K562 (cell line): ENCODE measurements at regions not wholly inside any gene's neighbourhood (a gene's known extent, or its start where the extent isn't known, plus 50 kb on each side); places are given as distances from the start of the nearest gene placed in this dataset.

Source experiments
- DMBX1 ChIP-seq: fragments of 250-450 bp; sonication (Bioruptor Pico); IDR thresholded peaks from 2 replicates; pipeline ENCODE4 v1.8.0; 2022; ENCODE audit warnings: inconsistent platforms, mild to moderate bottlenecking, moderate library complexity, borderline replicate concordance
- E2F1 ChIP-seq: sonication (generic); formaldehyde crosslinking; IDR thresholded peaks from 2 replicates; pipeline ENCODE4 v1.8.1; 2023; ENCODE audit warnings: mild to moderate bottlenecking, missing genetic modification reagents, moderate library complexity
- EZH2 ChIP-seq: IDR thresholded peaks from 2 replicates; pipeline ENCODE4 v1.6.1; 2012; ENCODE audit warnings: low read depth, mild to moderate bottlenecking, inconsistent platforms, low read length, borderline replicate concordance
- HMG20B ChIP-seq: fragments of 250-450 bp; sonication (Bioruptor Pico); IDR thresholded peaks from 2 replicates; pipeline ENCODE4 v1.5.0; 2021; ENCODE audit warnings: mild to moderate bottlenecking
- HNRNPUL1 ChIP-seq: fragments of 200-400 bp; formaldehyde crosslinking; IDR thresholded peaks from 2 replicates; pipeline ENCODE4 v1.6.1; 2017; ENCODE audit warnings: low read length
- KAT8 ChIP-seq: fragments of 450-650 bp; IDR thresholded peaks from 2 replicates; pipeline ENCODE4 v1.6.1; 2016; ENCODE audit warnings: low read depth, mild to moderate bottlenecking
- L3MBTL2 ChIP-seq: fragments of 450-650 bp; IDR thresholded peaks from 2 replicates; pipeline ENCODE4 v1.6.1; 2016; ENCODE audit warnings: mild to moderate bottlenecking, moderate library complexity
- MECOM ChIP-seq: fragments of 250-450 bp; sonication (Bioruptor Pico); IDR thresholded peaks from 2 replicates; pipeline ENCODE4 v1.8.0; 2022; ENCODE audit warnings: inconsistent platforms
- NCOA4 ChIP-seq: fragments of 450-650 bp; IDR thresholded peaks from 2 replicates; pipeline ENCODE4 v1.6.1; 2018; ENCODE audit warnings: mild to moderate bottlenecking; ENCODE audit not compliant: partially characterized antibody
- PHB2 ChIP-seq: fragments of 450-650 bp; IDR thresholded peaks from 2 replicates; pipeline ENCODE4 v1.6.1; 2017; ENCODE audit warnings: low read depth
- RFX1 ChIP-seq: fragments of 450-650 bp; IDR thresholded peaks from 2 replicates; pipeline ENCODE4 v1.6.1; 2016; ENCODE audit warnings: mild to moderate bottlenecking, moderate library complexity
- SRSF3 ChIP-seq: fragments of 200-400 bp; formaldehyde crosslinking; IDR thresholded peaks from 2 replicates; pipeline ENCODE4 v1.6.1; 2016; ENCODE audit warnings: mild to moderate bottlenecking, low read length, moderate library complexity; ENCODE audit not compliant: insufficient read depth
- TEAD1 ChIP-seq, 2 experiments: fragments of 450-650 bp in 1 of 2; sonication (generic) in 1 of 2; formaldehyde crosslinking; IDR thresholded peaks; 2 replicates each; pipeline versions ENCODE4 v1.4.0 to v1.8.0; 2020 to 2022; ENCODE audit warnings: mild to moderate bottlenecking in 2 of 2, missing genetic modification reagents in 1 of 2
- TRIM28 ChIP-seq: fragments of 450-650 bp; IDR thresholded peaks from 2 replicates; pipeline ENCODE4 v1.6.1; 2017
- USF2 ChIP-seq: sonication (generic); formaldehyde crosslinking; IDR thresholded peaks from 2 replicates; pipeline ENCODE4 v1.5.0; 2020; ENCODE audit warnings: missing genetic modification reagents
- ZBTB17 ChIP-seq: fragments of 450-650 bp; formaldehyde crosslinking; IDR thresholded peaks from 2 replicates; pipeline ENCODE4 v1.4.0; 2020; ENCODE audit warnings: mild to moderate bottlenecking
- ZC3H11A ChIP-seq: IDR thresholded peaks from 2 replicates; pipeline ENCODE4 v1.6.1; 2012; ENCODE audit warnings: low read depth, low read length, improper control_type of control experiment
- ZNF184 ChIP-seq: sonication (generic); formaldehyde crosslinking; IDR thresholded peaks from 2 replicates; pipeline ENCODE4 v1.5.0; 2020; ENCODE audit warnings: missing genetic modification reagents
- ZNF212 ChIP-seq: fragments of 450-650 bp; formaldehyde crosslinking; IDR thresholded peaks from 2 replicates; pipeline ENCODE4 v1.4.0; 2020; ENCODE audit warnings: mild to moderate bottlenecking
- ZNF232 ChIP-seq: sonication (generic); formaldehyde crosslinking; IDR thresholded peaks from 2 replicates; pipeline ENCODE4 v1.8.0; 2022; ENCODE audit warnings: mild to moderate bottlenecking, missing genetic modification reagents
- ZNF830 ChIP-seq: fragments of 250-450 bp; sonication (Bioruptor Pico); IDR thresholded peaks from 2 replicates; pipeline ENCODE4 v1.5.0; 2021; ENCODE audit warnings: mild to moderate bottlenecking
- TF ChIP-seq, protein P1 (sequence below): fragments of 150-350 bp; conservative IDR thresholded peaks from 2 replicates; pipeline ENCODE4 v1.6.1; 2014; ENCODE audit warnings: low read length
- TF ChIP-seq, protein P2 (sequence below): IDR thresholded peaks from 2 replicates; pipeline ENCODE4 v1.6.1; 2016; ENCODE audit warnings: missing genetic modification characterization, missing compliant biosample characterization
- TF ChIP-seq, protein P3 (sequence below): fragments of 250-450 bp; sonication (Bioruptor Pico); IDR thresholded peaks from 2 replicates; pipeline ENCODE4 v1.8.0; 2022; ENCODE audit warnings: inconsistent platforms, mild to moderate bottlenecking, moderate library complexity, borderline replicate concordance

DNA sequence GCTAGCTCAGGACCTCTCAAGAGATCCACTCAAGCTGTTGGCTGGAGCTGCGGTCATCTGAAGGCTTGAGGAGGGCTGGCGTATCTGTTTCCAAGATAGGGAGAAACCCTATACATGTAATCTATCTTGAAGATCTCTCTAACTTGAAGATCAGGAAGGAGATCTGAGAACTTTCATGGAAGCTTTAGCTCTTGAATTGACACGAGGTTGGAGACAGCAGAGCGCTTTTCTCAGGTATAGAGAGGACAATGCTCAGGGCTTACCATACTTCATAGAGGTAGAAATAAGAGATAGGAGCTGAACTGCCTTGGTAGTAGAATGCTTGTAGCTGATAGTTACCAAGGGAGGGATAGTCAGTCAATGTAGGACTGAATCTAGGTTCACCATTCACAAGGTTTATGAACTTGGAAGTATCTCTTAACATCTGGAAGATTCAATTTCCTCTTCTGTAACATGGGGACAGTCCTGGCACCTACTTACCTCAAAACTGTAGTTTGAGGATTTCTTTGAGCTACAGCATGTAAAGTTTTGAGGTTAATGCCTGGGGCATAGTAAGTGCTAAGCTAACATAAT lies 267.0 kb upstream of the MAF start (continued):
- TF ChIP-seq L3MBTL2 (0 out of 2 replicates have a peak, but pooled peaks have one; percentile 18), KAT8 (no peak), ZBTB17 (CRISPR knock-in tag) (no peak), DMBX1 (0 out of 2 replicates have a peak, but pooled peaks have one; percentile 2), SRSF3 (no peak), MECOM (CRISPR knock-in tag) (no peak), TEAD1 (CRISPR knock-in tag; IDR thresholded peaks at IDR 0.05) (no peak), USF2 (CRISPR knock-in tag) (no peak), ZNF184 (no peak), ZNF232 (CRISPR knock-in tag) (no peak), ZC3H11A (no peak), HNRNPUL1 (no peak), TRIM28 (no peak), ZNF830 (CRISPR knock-in tag) (no peak), PHB2 (no peak), E2F1 (CRISPR knock-in tag) (no peak), NCOA4 (no peak), HMG20B (CRISPR knock-in tag) (no peak), EZH2 (no peak), ZNF212 (CRISPR knock-in tag) (no peak), RFX1 (no peak)
- TF ChIP-seq, protein P1, sequence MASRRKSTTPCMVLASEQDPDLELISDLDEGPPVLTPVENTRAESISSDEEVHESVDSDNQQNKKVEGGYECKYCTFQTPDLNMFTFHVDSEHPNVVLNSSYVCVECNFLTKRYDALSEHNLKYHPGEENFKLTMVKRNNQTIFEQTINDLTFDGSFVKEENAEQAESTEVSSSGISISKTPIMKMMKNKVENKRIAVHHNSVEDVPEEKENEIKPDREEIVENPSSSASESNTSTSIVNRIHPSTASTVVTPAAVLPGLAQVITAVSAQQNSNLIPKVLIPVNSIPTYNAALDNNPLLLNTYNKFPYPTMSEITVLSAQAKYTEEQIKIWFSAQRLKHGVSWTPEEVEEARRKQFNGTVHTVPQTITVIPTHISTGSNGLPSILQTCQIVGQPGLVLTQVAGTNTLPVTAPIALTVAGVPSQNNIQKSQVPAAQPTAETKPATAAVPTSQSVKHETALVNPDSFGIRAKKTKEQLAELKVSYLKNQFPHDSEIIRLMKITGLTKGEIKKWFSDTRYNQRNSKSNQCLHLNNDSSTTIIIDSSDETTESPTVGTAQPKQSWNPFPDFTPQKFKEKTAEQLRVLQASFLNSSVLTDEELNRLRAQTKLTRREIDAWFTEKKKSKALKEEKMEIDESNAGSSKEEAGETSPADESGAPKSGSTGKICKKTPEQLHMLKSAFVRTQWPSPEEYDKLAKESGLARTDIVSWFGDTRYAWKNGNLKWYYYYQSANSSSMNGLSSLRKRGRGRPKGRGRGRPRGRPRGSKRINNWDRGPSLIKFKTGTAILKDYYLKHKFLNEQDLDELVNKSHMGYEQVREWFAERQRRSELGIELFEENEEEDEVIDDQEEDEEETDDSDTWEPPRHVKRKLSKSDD: no peak
- TF ChIP-seq, protein P2, sequence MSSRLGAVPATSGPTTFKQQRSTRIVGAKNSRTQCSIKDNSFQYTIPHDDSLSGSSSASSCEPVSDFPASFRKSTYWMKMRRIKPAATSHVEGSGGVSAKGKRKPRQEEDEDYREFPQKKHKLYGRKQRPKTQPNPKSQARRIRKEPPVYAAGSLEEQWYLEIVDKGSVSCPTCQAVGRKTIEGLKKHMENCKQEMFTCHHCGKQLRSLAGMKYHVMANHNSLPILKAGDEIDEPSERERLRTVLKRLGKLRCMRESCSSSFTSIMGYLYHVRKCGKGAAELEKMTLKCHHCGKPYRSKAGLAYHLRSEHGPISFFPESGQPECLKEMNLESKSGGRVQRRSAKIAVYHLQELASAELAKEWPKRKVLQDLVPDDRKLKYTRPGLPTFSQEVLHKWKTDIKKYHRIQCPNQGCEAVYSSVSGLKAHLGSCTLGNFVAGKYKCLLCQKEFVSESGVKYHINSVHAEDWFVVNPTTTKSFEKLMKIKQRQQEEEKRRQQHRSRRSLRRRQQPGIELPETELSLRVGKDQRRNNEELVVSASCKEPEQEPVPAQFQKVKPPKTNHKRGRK (tag): no peak
- TF ChIP-seq, protein P3, sequence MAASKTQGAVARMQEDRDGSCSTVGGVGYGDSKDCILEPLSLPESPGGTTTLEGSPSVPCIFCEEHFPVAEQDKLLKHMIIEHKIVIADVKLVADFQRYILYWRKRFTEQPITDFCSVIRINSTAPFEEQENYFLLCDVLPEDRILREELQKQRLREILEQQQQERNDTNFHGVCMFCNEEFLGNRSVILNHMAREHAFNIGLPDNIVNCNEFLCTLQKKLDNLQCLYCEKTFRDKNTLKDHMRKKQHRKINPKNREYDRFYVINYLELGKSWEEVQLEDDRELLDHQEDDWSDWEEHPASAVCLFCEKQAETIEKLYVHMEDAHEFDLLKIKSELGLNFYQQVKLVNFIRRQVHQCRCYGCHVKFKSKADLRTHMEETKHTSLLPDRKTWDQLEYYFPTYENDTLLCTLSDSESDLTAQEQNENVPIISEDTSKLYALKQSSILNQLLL (CRISPR knock-in tag): no peak
